NCI-H2107 treated with DMSO at 0.1 percent for 48 hours (cell line): ENCODE measurements at regions not wholly inside any gene's neighbourhood (a gene's known extent, or its start where the extent isn't known, plus 50 kb on each side); places are given as distances from the start of the nearest gene placed in this dataset.
"Not testable (repeated sequence)": the region's sequence is repeated elsewhere in the genome, so short reads cannot be mapped to it uniquely, and the experiment has no call there.

Source experiments
- DNase-seq: peaks from one replicate; lab custom pipeline; 2025; ENCODE audit not compliant: unreplicated experiment; lab: John Stamatoyannopoulos, UW

GRCh38 chr14:83021323-83021722, 1487.7 kb upstream of the SEL1L start:
- DNase-seq = no peak

- DNase-seq = no peak
Observed at GRCh38 chr14:83023369-83023768, 1489.7 kb upstream of the SEL1L start.

- no peak for DNase-seq
Observed at GRCh38 chr14:83041224-83041623, 1507.6 kb upstream of the SEL1L start.

GRCh38 chr14:83042858-83043257, 1509.2 kb upstream of the SEL1L start:
- DNase-seq = no peak

- DNase-seq = no peak
Observed at GRCh38 chr14:83044001-83044400, 1510.3 kb upstream of the SEL1L start.

- DNase-seq = no peak
Observed at GRCh38 chr14:83047059-83047830, 1513.6 kb upstream of the SEL1L start.

GRCh38 chr14:83053022-83053710, 1519.5 kb upstream of the SEL1L start:
- DNase-seq = no peak

- no peak for DNase-seq
Observed at GRCh38 chr14:83058068-83058467, 1524.4 kb upstream of the SEL1L start.

GRCh38 chr14:83071888-83072501, 1538.3 kb upstream of the SEL1L start:
- peak; percentile 79 for DNase-seq

GRCh38 chr14:83085136-83085535, 1551.5 kb upstream of the SEL1L start:
- DNase-seq = no peak

GRCh38 chr14:83085725-83086124, 1552.1 kb upstream of the SEL1L start:
- no peak for DNase-seq

GRCh38 chr14:83091991-83092956, 1558.6 kb upstream of the SEL1L start:
- not testable (repeated sequence) for DNase-seq

GRCh38 chr14:83096092-83096491, 1562.4 kb upstream of the SEL1L start:
- DNase-seq = no peak

- no peak for DNase-seq
Observed at GRCh38 chr14:83101846-83102245, 1568.2 kb upstream of the SEL1L start.

- DNase-seq = no peak
Observed at GRCh38 chr14:83118029-83118428, 1584.4 kb upstream of the SEL1L start.

- peak; percentile 76 for DNase-seq
Observed at GRCh38 chr14:83120187-83120586, 1586.5 kb upstream of the SEL1L start.

GRCh38 chr14:83126076-83126475, 1592.4 kb upstream of the SEL1L start:
- no peak for DNase-seq

- no peak for DNase-seq
Observed at GRCh38 chr14:83128783-83129182, 1595.1 kb upstream of the SEL1L start.

- no peak for DNase-seq
Observed at GRCh38 chr14:83129496-83129895, 1595.8 kb upstream of the SEL1L start.

GRCh38 chr14:83133981-83134645, 1600.5 kb upstream of the SEL1L start:
- DNase-seq = peak; percentile 36
